SH-SY5Y (cell line): ENCODE measurements at regions not wholly inside any gene's neighbourhood (a gene's known extent, or its start where the extent isn't known, plus 50 kb on each side); places are given as distances from the start of the nearest gene placed in this dataset.

Experiments used
- GATA2 ChIP-seq: IDR thresholded peaks from 2 replicates; pipeline ENCODE4 v1.6.1; 2011; ENCODE audit warnings: mild to moderate bottlenecking, low read depth, low read length
- GATA3 ChIP-seq: IDR thresholded peaks from 2 replicates; pipeline ENCODE4 v1.6.1; 2011; ENCODE audit warnings: low read depth, mild to moderate bottlenecking, low read length, moderate library complexity

DNA sequence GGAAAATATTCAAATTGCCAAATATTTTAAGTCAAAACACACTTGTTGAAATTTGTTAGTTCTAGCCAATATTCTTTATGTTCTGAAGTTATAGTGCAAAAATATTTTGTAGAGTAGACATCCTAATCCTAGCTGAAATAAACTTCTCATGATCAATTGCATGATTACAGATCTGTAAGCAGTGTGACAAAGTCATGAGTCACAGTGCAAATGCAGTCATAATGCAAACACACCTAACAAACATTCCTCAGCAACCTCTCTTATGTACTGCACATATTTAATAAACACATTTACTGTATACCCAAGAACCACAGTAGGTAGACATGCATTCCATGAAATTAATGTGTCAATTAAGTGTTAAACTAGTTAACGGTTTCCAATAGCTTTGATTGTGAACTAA, 1857.4 kb downstream of the NCAM2 start:
- TF ChIP-seq GATA2 (no peak), GATA3 (no peak)
